ENCODE measurements at regions not wholly inside any gene's neighbourhood (a gene's known extent, or its start where the extent isn't known, plus 50 kb on each side); places are given as distances from the start of the nearest gene placed in this dataset.

- TF ChIP-seq CTCF (IDR thresholded peaks at IDR 0.05): no peak
- TF ChIP-seq POLR2A (IDR thresholded peaks at IDR 0.05): no peak
Measured at GRCh38 chr13:87333599-87333998, 337.6 kb upstream of the SLITRK5 start.
